ENCODE measurements at regions not wholly inside any gene's neighbourhood (a gene's known extent, or its start where the extent isn't known, plus 50 kb on each side); places are given as distances from the start of the nearest gene placed in this dataset.

DNA sequence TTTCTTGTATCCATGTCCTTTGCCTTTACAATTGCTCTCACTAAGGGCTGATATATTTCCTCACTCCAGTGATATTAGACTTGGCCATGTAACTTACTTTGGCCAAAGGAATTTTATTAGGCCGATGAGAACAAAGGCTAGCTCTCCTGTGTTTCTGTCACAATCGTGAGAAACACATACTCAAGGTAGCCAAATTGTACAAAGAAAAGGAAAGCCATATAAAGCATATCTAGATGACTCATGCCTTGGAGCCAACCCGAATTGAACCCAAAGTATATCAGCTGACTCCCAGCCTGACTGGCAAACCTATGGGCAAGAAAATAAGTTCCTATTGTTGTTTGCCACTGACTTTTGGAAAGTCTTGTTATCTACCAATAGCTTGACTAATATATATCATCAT is 371.7 kb upstream of the LRRC7 start:
- no peak for TF ChIP-seq TAF1 (IDR thresholded peaks at IDR 0.05; ENCODE audit: borderline replicate concordance, low read depth, low read length)
- TF ChIP-seq POLR2A (IDR thresholded peaks at IDR 0.05; ENCODE audit: low read depth, low read length): no peak

Data from GM12892 (cell line).